Trophoblast cell (in vitro differentiated cells and primary cell): ENCODE measurements at regions not wholly inside any gene's neighbourhood (a gene's known extent, or its start where the extent isn't known, plus 50 kb on each side); places are given as distances from the start of the nearest gene placed in this dataset.

Experiments
- DNase-seq, 2 donors: peaks; one replicate each; pipeline ENCODE4 v3.0.0-alpha.2; 2016
- H2AFZ ChIP-seq: 2 replicates; pipeline ENCODE4 v1.6.1; 2013; ENCODE audit warnings: low read length, moderate library complexity, mild to moderate bottlenecking; ENCODE audit not compliant: insufficient read depth, poor library complexity
- H2AK5ac ChIP-seq: 2 replicates; pipeline ENCODE4 v1.6.1; 2013; ENCODE audit warnings: mild to moderate bottlenecking, low read length
- H2BK120ac ChIP-seq: 2 replicates; pipeline ENCODE4 v1.6.1; 2013; ENCODE audit warnings: low read length, mild to moderate bottlenecking, moderate library complexity; ENCODE audit not compliant: insufficient read depth, poor library complexity
- H2BK12ac ChIP-seq: 2 replicates; pipeline ENCODE4 v1.6.1; 2013; ENCODE audit warnings: mild to moderate bottlenecking, low read length, moderate library complexity
- H2BK5ac ChIP-seq: 2 replicates; pipeline ENCODE4 v1.6.1; 2013; ENCODE audit warnings: low read length, low read depth, moderate library complexity, mild to moderate bottlenecking; ENCODE audit not compliant: poor library complexity
- H3K14ac ChIP-seq: 2 replicates; pipeline ENCODE4 v1.6.1; 2013; ENCODE audit warnings: mild to moderate bottlenecking, low read length
- H3K18ac ChIP-seq: 2 replicates; pipeline ENCODE4 v1.6.1; 2013; ENCODE audit warnings: mild to moderate bottlenecking, low read length
- H3K23ac ChIP-seq: 2 replicates; pipeline ENCODE4 v1.6.1; 2013; ENCODE audit warnings: low read length
- H3K27ac ChIP-seq: 2 replicates; pipeline ENCODE4 v1.5.1; 2013; ENCODE audit warnings: low read depth, mild to moderate bottlenecking, inconsistent platforms, low read length, moderate library complexity
- H3K27me3 ChIP-seq: 2 replicates; pipeline ENCODE4 v1.6.1; 2013; ENCODE audit warnings: inconsistent platforms, mild to moderate bottlenecking, low read length, moderate library complexity; ENCODE audit not compliant: insufficient read depth
- H3K36me3 ChIP-seq, 2 experiments: 1 replicate in 1 of 2; 2 replicates in 1 of 2; pipeline ENCODE4 v1.6.1; 2013; ENCODE audit warnings: low read length in 2 of 2, mild to moderate bottlenecking in 2 of 2, moderate library complexity in 1 of 2; ENCODE audit not compliant: insufficient read depth in 2 of 2, control insufficient read depth in 1 of 2
- H3K4ac ChIP-seq: 2 replicates; pipeline ENCODE4 v1.6.1; 2013; ENCODE audit warnings: low read depth, mild to moderate bottlenecking, low read length, moderate library complexity
- H3K4me1 ChIP-seq, 2 experiments: 1 replicate in 1 of 2; 2 replicates in 1 of 2; pipeline ENCODE4 v1.6.1; 2013; ENCODE audit warnings: low read length in 2 of 2, mild to moderate bottlenecking in 2 of 2, moderate library complexity in 1 of 2; ENCODE audit not compliant: insufficient read depth in 2 of 2, control insufficient read depth in 1 of 2
- H3K4me2 ChIP-seq: 2 replicates; pipeline ENCODE4 v1.6.1; 2013; ENCODE audit warnings: inconsistent platforms, mild to moderate bottlenecking, low read length, moderate library complexity
- H3K4me3 ChIP-seq: 2 replicates; pipeline ENCODE4 v1.5.1; 2013; ENCODE audit warnings: mild to moderate bottlenecking, low read depth, low read length, inconsistent platforms
- H3K79me1 ChIP-seq: one replicate; pipeline ENCODE4 v1.6.1; 2013; ENCODE audit warnings: low read length
- H3K79me2 ChIP-seq: 2 replicates; pipeline ENCODE4 v1.6.1; 2013; ENCODE audit warnings: low read length, mild to moderate bottlenecking; ENCODE audit not compliant: control insufficient read depth, insufficient read depth, poor library complexity
- H3K9ac ChIP-seq: 2 replicates; pipeline ENCODE4 v1.6.1; 2013; ENCODE audit warnings: mild to moderate bottlenecking, low read length
- H3K9me3 ChIP-seq: 2 replicates; pipeline ENCODE4 v1.6.1; 2013; ENCODE audit warnings: low read depth, mild to moderate bottlenecking, control low read depth, inconsistent platforms, low read length; ENCODE audit not compliant: insufficient read depth
- H4K12ac ChIP-seq: 2 replicates; pipeline ENCODE4 v1.6.1; 2013; ENCODE audit warnings: low read depth, mild to moderate bottlenecking, low read length, moderate library complexity
- H4K8ac ChIP-seq: 2 replicates; pipeline ENCODE4 v1.6.1; 2013; ENCODE audit warnings: low read depth, mild to moderate bottlenecking, low read length, moderate library complexity
- H4K91ac ChIP-seq: one replicate; pipeline ENCODE4 v1.6.1; 2013; ENCODE audit warnings: low read depth, mild to moderate bottlenecking, low read length, moderate library complexity
- WGBS: extraction: QIAGEN DNeasy Blood & Tissue Kit; methylation state at CpG from one replicate; pipeline ENCODE4 v1.1.7; 2013; ENCODE audit warnings: missing lambda C conversion rate; ENCODE audit not compliant: insufficient read length, insufficient coverage; ENCODE audit errors: extremely low coverage; 5-methylcytosine and 5-hydroxymethylcytosine counted together

GRCh38 chr7:12862146-12862545 lies 174.7 kb downstream of the ARL4A start:
- no peak overlapping the region for H3K14ac ChIP-seq
- no peak overlapping the region for H3K23ac ChIP-seq
- no peak overlapping the region for H4K8ac ChIP-seq
- no peak overlapping the region for H4K91ac ChIP-seq
- H2BK5ac ChIP-seq: no peak overlapping the region
- no peaks in the 10 kb centered on the region for H3K9me3 ChIP-seq
- WGBS: no CpG with 5 or more reads among the region's 4 CpGs
- no peak overlapping the region for H3K27ac ChIP-seq
- no peak overlapping the region for H2BK120ac ChIP-seq
- no peaks in the 10 kb centered on the region for H3K79me2 ChIP-seq
- no peak overlapping the region for H2AK5ac ChIP-seq
- H3K18ac ChIP-seq: no peak overlapping the region
- H3K4ac ChIP-seq: no peak overlapping the region
- no peaks in the 10 kb centered on the region for H3K36me3 ChIP-seq
- H3K4me2 ChIP-seq: no peak overlapping the region
- no peak overlapping the region for H3K9ac ChIP-seq
- no peak overlapping the region for H3K4me3 ChIP-seq
- H2BK12ac ChIP-seq: no peak overlapping the region
- H3K27me3 ChIP-seq: no peaks in the 10 kb centered on the region
- no peak overlapping the region for H4K12ac ChIP-seq
- no peaks in the 10 kb centered on the region for H3K79me1 ChIP-seq
- no peak overlapping the region for H2AFZ ChIP-seq
- H3K4me1 ChIP-seq: peaks cover 0 to 2% of the 10 kb centered on the region in 2 experiments
- no peak for DNase-seq

- Histone ChIP-seq H3K14ac (no peak overlapping the region), H3K9ac (no peak overlapping the region), H3K4me3 (no peak overlapping the region), H3K9me3 (no peaks in the 10 kb centered on the region), H2AK5ac (no peak overlapping the region), H3K4ac (no peak overlapping the region), H2BK5ac (no peak overlapping the region), H3K79me2 (no peaks in the 10 kb centered on the region), H3K27ac (no peak overlapping the region), H3K27me3 (no peaks in the 10 kb centered on the region), H4K8ac (no peak overlapping the region), H3K23ac (no peak overlapping the region), H2BK120ac (no peak overlapping the region), H3K79me1 (no peaks in the 10 kb centered on the region), H3K4me1 (peaks cover 0 to 2% of the 10 kb centered on the region in 2 experiments), H2BK12ac (no peak overlapping the region), H3K18ac (no peak overlapping the region), H4K91ac (no peak overlapping the region), H3K36me3 (no peaks in the 10 kb centered on the region), H3K4me2 (no peak overlapping the region), H2AFZ (no peak overlapping the region), H4K12ac (no peak overlapping the region)
- no CpG with 5 or more reads among the region's 11 CpGs for WGBS
- no peak for DNase-seq
Measured at GRCh38 chr7:12864470-12865046, 177.1 kb downstream of the ARL4A start.

GRCh38 chr7:12865593-12865992 lies 178.2 kb downstream of the ARL4A start:
- Histone ChIP-seq H3K23ac (no peak overlapping the region), H4K8ac (no peak overlapping the region), H3K4me3 (no peak overlapping the region), H2BK120ac (no peak overlapping the region), H2BK12ac (no peak overlapping the region), H4K12ac (no peak overlapping the region), H3K79me1 (no peaks in the 10 kb centered on the region), H3K36me3 (no peaks in the 10 kb centered on the region), H3K4me1 (peaks cover 0 to 2% of the 10 kb centered on the region in 2 experiments), H3K79me2 (no peaks in the 10 kb centered on the region), H4K91ac (no peak overlapping the region), H3K9ac (no peak overlapping the region), H3K27me3 (no peaks in the 10 kb centered on the region), H3K27ac (no peak overlapping the region), H3K4ac (no peak overlapping the region), H3K4me2 (no peak overlapping the region), H3K9me3 (no peaks in the 10 kb centered on the region), H2BK5ac (no peak overlapping the region), H2AFZ (no peak overlapping the region), H3K18ac (no peak overlapping the region), H2AK5ac (no peak overlapping the region), H3K14ac (no peak overlapping the region)
- no peak for DNase-seq
- WGBS: no CpG with 5 or more reads among the region's 2 CpGs

- no peak overlapping the region for H4K12ac ChIP-seq
- H2AK5ac ChIP-seq: no peak overlapping the region
- no peak overlapping the region for H3K9ac ChIP-seq
- H2BK120ac ChIP-seq: no peak overlapping the region
- H3K4me3 ChIP-seq: no peak overlapping the region
- no peak overlapping the region for H3K23ac ChIP-seq
- H2AFZ ChIP-seq: no peak overlapping the region
- no peaks in the 10 kb centered on the region for H3K27me3 ChIP-seq
- H4K91ac ChIP-seq: no peak overlapping the region
- no peaks in the 10 kb centered on the region for H3K79me2 ChIP-seq
- no peak overlapping the region for H2BK5ac ChIP-seq
- no peak for DNase-seq
- no peak overlapping the region for H3K4me2 ChIP-seq
- no peak overlapping the region for H4K8ac ChIP-seq
- peaks cover 0 to 2% of the 10 kb centered on the region in 2 experiments for H3K4me1 ChIP-seq
- H3K9me3 ChIP-seq: no peaks in the 10 kb centered on the region
- H3K79me1 ChIP-seq: no peaks in the 10 kb centered on the region
- no peak overlapping the region for H2BK12ac ChIP-seq
- H3K14ac ChIP-seq: no peak overlapping the region
- H3K18ac ChIP-seq: no peak overlapping the region
- no peaks in the 10 kb centered on the region for H3K36me3 ChIP-seq
- H3K27ac ChIP-seq: no peak overlapping the region
- no CpG with 5 or more reads among the region's 4 CpGs for WGBS
- H3K4ac ChIP-seq: no peak overlapping the region
Measured at GRCh38 chr7:12866207-12866606, 178.8 kb downstream of the ARL4A start.
